Neural cell (in vitro differentiated cells): ENCODE measurements at regions not wholly inside any gene's neighbourhood (a gene's known extent, or its start where the extent isn't known, plus 50 kb on each side); places are given as distances from the start of the nearest gene placed in this dataset.

Source experiments
- H2AFZ ChIP-seq: fragments of 200-600, 300-800 bp; sonication (generic), shearing (Covaris generic); 2 replicates; pipeline ENCODE4 v1.6.0; 2014; ENCODE audit warnings: low read depth, mild to moderate bottlenecking, antibody characterized with exemption, low read length, moderate library complexity
- H3F3A ChIP-seq: fragments of 200-600 bp; shearing (Covaris generic); 2 replicates; pipeline ENCODE4 v1.6.1; 2016; ENCODE audit warnings: mild to moderate bottlenecking, moderate library complexity, mixed read lengths, antibody characterized with exemption, low read length; ENCODE audit not compliant: insufficient read depth, poor library complexity, severe bottlenecking
- H3K27ac ChIP-seq: fragments of 200-600, 300-800 bp; sonication (generic), shearing (Covaris generic); 2 replicates; pipeline ENCODE4 v1.5.1; 2014; ENCODE audit warnings: mild to moderate bottlenecking, low read length, moderate library complexity
- H3K27me3 ChIP-seq: fragments of 300-800, 200-600 bp; sonication (generic), shearing (Covaris generic); 2 replicates; pipeline ENCODE4 v1.6.0; 2014; ENCODE audit warnings: mild to moderate bottlenecking, low read depth, low read length, moderate library complexity; ENCODE audit not compliant: insufficient read depth
- H3K36me3 ChIP-seq: fragments of 300-800, 200-600 bp; sonication (generic), shearing (Covaris generic); 2 replicates; pipeline ENCODE4 v1.5.1; 2014; ENCODE audit warnings: mild to moderate bottlenecking, antibody characterized with exemption, low read length, moderate library complexity; ENCODE audit not compliant: insufficient read depth
- H3K4me2 ChIP-seq: fragments of 300-800, 200-600 bp; sonication (generic), shearing (Covaris generic); 2 replicates; pipeline ENCODE4 v1.6.0; 2014; ENCODE audit warnings: mild to moderate bottlenecking, low read length
- H3K4me3 ChIP-seq: fragments of 300-800, 200-600 bp; sonication (generic), shearing (Covaris generic); 2 replicates; pipeline ENCODE4 v1.5.1; 2014; ENCODE audit warnings: mild to moderate bottlenecking, low read length, moderate library complexity
- H3K79me2 ChIP-seq: fragments of 200-600 bp; shearing (Covaris generic); replicated peaks from 2 replicates; pipeline ENCODE4 v1.6.0; 2014; ENCODE audit warnings: mild to moderate bottlenecking, low read length, moderate library complexity; ENCODE audit not compliant: insufficient read depth
- H3K9ac ChIP-seq: fragments of 300-800, 200-600 bp; sonication (generic), shearing (Covaris generic); 2 replicates; pipeline ENCODE4 v1.6.1; 2016; ENCODE audit warnings: mild to moderate bottlenecking, low read length, mixed read lengths
- H3K9me2 ChIP-seq: fragments of 200-600 bp; shearing (Covaris generic); 2 replicates; pipeline ENCODE4 v1.6.1; 2016; ENCODE audit warnings: mild to moderate bottlenecking, low read length, mixed read lengths; ENCODE audit not compliant: insufficient read depth
- H3K9me3 ChIP-seq: fragments of 200-600, 300-800 bp; sonication (generic), shearing (Covaris generic); 2 replicates; pipeline ENCODE4 v1.6.1; 2016; ENCODE audit warnings: mild to moderate bottlenecking, mixed run types, low read length, moderate library complexity, mixed read lengths
- H4K20me1 ChIP-seq: fragments of 200-600 bp; shearing (Covaris generic); 2 replicates; pipeline ENCODE4 v1.6.1; 2016; ENCODE audit warnings: mild to moderate bottlenecking, mixed run types; ENCODE audit not compliant: insufficient read depth
- CTCF ChIP-seq: fragments of 450-650 bp; IDR thresholded peaks from 2 replicates; pipeline ENCODE4 v1.5.1; 2014; ENCODE audit warnings: antibody characterized with exemption, mild to moderate bottlenecking, moderate library complexity; ENCODE audit not compliant: poor library complexity, severe bottlenecking
- EP300 ChIP-seq: fragments of 450-650 bp; conservative IDR thresholded peaks from 2 replicates; pipeline ENCODE4 v1.6.1; 2014; ENCODE audit warnings: antibody characterized with exemption, mild to moderate bottlenecking, moderate library complexity; ENCODE audit not compliant: poor library complexity, severe bottlenecking
- EZH2 ChIP-seq: fragments of 200-600, 300-800 bp; shearing (Covaris generic), sonication (generic); IDR thresholded peaks from 2 replicates; pipeline ENCODE4 v1.6.1; 2014; ENCODE audit warnings: antibody characterized with exemption, low read length, borderline replicate concordance, mild to moderate bottlenecking; ENCODE audit not compliant: insufficient read depth, poor library complexity, severe bottlenecking
- MXI1 ChIP-seq: fragments of 450-650 bp; conservative IDR thresholded peaks from 2 replicates; pipeline ENCODE4 v1.6.1; 2014; ENCODE audit warnings: antibody characterized with exemption, mild to moderate bottlenecking; ENCODE audit not compliant: poor library complexity, severe bottlenecking
- POLR2AphosphoS5 ChIP-seq: IDR thresholded peaks from 2 replicates; pipeline ENCODE4 v1.6.1; 2012
- RAD21 ChIP-seq: fragments of 450-650 bp; conservative IDR thresholded peaks from 2 replicates; pipeline ENCODE4 v1.6.1; 2014; ENCODE audit warnings: antibody characterized with exemption, mild to moderate bottlenecking, moderate library complexity
- REST ChIP-seq: IDR thresholded peaks from 2 replicates; pipeline ENCODE4 v1.6.1; 2012; ENCODE audit warnings: borderline replicate concordance
- SMC3 ChIP-seq: fragments of 450-650 bp; conservative IDR thresholded peaks from 2 replicates; pipeline ENCODE4 v1.6.1; 2014; ENCODE audit warnings: antibody characterized with exemption, mild to moderate bottlenecking, moderate library complexity; ENCODE audit not compliant: poor library complexity
- TAF1 ChIP-seq: IDR thresholded peaks from 2 replicates; pipeline ENCODE4 v1.6.1; 2012; ENCODE audit warnings: low read depth

DNA sequence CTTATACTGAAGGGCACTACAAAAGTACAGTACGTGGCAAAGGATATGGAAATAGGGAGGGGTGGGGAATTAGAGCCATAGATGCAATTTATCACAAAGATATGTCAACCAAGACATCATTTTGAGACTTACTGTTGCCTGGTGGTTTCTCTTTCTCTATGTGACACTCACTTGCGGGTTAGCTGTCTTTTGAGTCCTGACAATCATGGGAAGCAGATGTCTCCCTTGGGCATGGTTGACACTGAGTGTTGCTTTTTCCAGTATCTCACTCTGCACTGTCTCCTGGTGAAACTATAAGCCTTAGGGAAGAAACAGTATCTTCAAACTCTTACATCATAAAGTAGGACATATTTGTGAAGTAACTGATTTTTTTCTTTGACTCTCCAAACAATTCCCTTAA, 383.5 kb upstream of the LCORL start:
- H3F3A ChIP-seq, result no peaks in the 10 kb centered on the region
- H3K9me3 ChIP-seq, result no peaks in the 10 kb centered on the region
- no peak overlapping the region for H3K9ac ChIP-seq
- H3K4me2 ChIP-seq, result no peak overlapping the region
- H3K36me3 ChIP-seq, result no peaks in the 10 kb centered on the region
- TF ChIP-seq POLR2AphosphoS5 (peak; percentile 82), RAD21 (no peak), EP300 (peak; percentile 92)
- no peaks in the 10 kb centered on the region for H3K9me2 ChIP-seq
- no peak overlapping the region for H2AFZ ChIP-seq
- H3K27me3 ChIP-seq, result no peaks in the 10 kb centered on the region
- H3K4me3 ChIP-seq, result no peak overlapping the region
- H4K20me1 ChIP-seq, result no peaks in the 10 kb centered on the region
- H3K27ac ChIP-seq, result peak overlapping the region; percentile 52
- H3K79me2 ChIP-seq, result no peaks in the 10 kb centered on the region

GRCh38 chr4:18404642-18405041, 383.1 kb upstream of the LCORL start:
- TF ChIP-seq TAF1 (no peak), MXI1 (no peak), POLR2AphosphoS5 (no peak), EP300 (no peak), EZH2 (no peak), REST (no peak), SMC3 (no peak), CTCF (no peak), RAD21 (no peak)
- H4K20me1 ChIP-seq, result no peaks in the 10 kb centered on the region
- no peaks in the 10 kb centered on the region for H3K27me3 ChIP-seq
- H3K9me3 ChIP-seq, result no peaks in the 10 kb centered on the region
- no peak overlapping the region for H3K4me2 ChIP-seq
- no peak overlapping the region for H2AFZ ChIP-seq
- H3K9ac ChIP-seq, result no peak overlapping the region
- H3F3A ChIP-seq, result no peaks in the 10 kb centered on the region
- H3K79me2 ChIP-seq, result no peaks in the 10 kb centered on the region
- H3K36me3 ChIP-seq, result no peaks in the 10 kb centered on the region
- no peak overlapping the region for H3K4me3 ChIP-seq
- peak overlapping the region; percentile 52 for H3K27ac ChIP-seq
- H3K9me2 ChIP-seq, result no peaks in the 10 kb centered on the region

- no peak for TF ChIP-seq EP300
- no peak for TF ChIP-seq MXI1
- no peak for TF ChIP-seq EZH2
- TF ChIP-seq TAF1, result no peak
- TF ChIP-seq SMC3, result no peak
- no peak for TF ChIP-seq POLR2AphosphoS5
- Histone ChIP-seq H3K9me2 (no peaks in the 10 kb centered on the region), H3K27ac (no peak overlapping the region), H3K4me2 (no peak overlapping the region), H4K20me1 (no peaks in the 10 kb centered on the region), H3K9ac (no peak overlapping the region), H3K9me3 (no peaks in the 10 kb centered on the region), H3F3A (no peaks in the 10 kb centered on the region), H3K36me3 (no peaks in the 10 kb centered on the region), H2AFZ (no peak overlapping the region), H3K4me3 (no peak overlapping the region), H3K79me2 (no peaks in the 10 kb centered on the region), H3K27me3 (no peaks in the 10 kb centered on the region)
These were observed 381.8 kb upstream of the LCORL start for GRCh38 chr4:18403327-18403726.
